GM18498 (cell line): ENCODE measurements at regions not wholly inside any gene's neighbourhood (a gene's known extent, or its start where the extent isn't known, plus 50 kb on each side); places are given as distances from the start of the nearest gene placed in this dataset.
"Not testable (repeated sequence)": the region's sequence is repeated elsewhere in the genome, so short reads cannot be mapped to it uniquely, and the experiment has no call there.

ENCODE experiments used
- ATAC-seq: cut with Tn5 transposase; IDR thresholded peaks from one replicate; pipeline ENCODE4 v1.9.1; 2021; ENCODE audit warnings: mild to moderate bottlenecking, moderate library complexity; ENCODE audit not compliant: unreplicated experiment

DNA sequence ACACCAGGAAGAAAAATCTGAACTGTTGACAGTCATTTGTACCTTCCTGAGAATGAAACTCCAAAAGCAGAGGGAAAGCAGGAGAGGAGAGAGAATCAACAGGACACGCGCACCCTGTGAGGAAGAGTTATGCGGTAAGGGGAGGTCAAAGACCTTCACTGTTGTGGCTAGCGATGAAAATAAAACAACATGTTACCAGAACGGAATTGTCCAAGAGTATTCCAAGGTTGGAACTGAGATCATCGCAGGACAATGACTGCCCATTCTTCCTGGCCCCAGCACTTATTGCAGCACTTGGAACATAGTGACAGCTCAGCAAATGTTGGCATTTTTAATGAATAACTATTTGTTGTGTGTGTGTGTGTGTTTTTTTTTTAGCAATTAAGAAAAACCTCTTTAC lies 176.0 kb upstream of the TSC22D1 start:
- no peak for ATAC-seq

GRCh38 chr13:44750630-44751029 lies 174.5 kb upstream of the TSC22D1 start:
- no peak for ATAC-seq

GRCh38 chr13:44749906-44750305 lies 173.8 kb upstream of the TSC22D1 start:
- ATAC-seq: no peak

DNA sequence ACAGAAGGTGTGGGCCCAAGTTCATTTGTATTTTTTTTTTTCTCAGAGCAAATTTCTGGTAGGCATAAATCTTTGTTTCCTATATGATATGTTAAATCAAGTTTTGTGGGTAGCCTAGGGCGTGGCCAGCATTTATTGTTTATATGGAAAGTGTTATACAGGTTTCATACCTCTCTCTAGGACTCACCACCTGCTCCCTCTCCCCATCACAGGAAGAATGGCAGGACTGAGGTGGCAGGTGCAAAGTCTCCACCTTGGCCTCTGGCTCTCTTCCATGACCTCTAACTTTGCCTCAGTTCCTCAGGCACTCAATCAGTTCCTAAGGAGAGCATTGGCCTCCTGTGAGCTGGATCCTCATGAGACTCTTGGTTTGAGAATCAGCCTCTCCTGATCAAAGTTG lies 172.3 kb upstream of the TSC22D1 start:
- ATAC-seq: no peak

- ATAC-seq: no peak
Measured at GRCh38 chr13:44747179-44747578, 171.0 kb upstream of the TSC22D1 start.

DNA sequence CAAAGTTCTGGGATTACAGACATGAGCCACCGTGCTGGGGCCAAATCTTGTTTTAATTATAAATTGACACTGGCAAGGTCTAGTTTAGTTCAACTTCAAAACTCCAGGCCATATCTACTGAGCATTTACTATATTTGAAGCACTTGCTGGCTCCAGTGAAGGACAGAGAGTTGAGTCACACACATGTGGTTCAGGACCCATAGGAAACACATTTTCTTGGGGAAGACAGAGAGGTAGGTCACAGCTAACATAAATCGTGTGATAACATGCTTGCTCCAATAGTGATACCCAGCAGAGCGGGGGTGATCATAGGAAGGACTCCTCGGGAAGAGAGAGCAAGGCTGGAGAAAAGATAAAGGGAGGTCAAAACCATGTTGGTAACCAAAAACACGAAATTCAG lies 170.6 kb upstream of the TSC22D1 start:
- ATAC-seq: no peak

DNA sequence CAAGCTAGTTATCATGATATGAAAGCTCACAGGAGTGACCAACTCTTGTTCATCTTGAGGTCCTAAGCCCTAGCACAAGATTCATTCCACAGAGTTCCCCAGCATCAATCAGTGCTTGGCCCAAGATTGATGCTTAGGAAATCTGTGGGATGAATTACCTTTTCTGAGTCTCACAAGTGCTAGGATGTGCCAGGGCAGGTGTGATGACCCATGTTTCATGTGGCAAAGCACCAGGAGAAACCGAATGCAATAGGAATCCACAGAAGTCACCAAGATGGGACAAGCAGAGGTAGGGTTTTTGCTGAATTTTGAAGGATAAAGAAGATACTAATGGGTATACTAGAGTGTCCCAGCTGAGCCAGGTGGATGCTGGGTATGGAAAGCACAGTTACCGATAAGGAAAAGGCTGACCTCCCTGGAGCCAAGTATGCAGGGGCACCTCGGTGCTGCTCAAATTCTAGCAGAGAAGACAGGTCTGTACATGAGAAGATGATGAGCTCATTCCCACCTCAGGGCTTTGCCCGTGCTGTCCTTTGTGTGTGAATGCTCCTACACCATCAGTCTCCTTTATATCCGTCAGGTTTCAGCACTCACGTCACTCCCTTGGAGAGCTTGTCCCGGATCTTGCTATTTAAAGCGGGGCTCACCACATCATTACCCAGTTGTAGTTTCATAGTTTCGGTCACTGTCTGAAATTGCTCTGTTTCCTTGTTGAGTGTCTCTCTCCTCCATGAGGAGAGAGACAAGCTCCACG lies 168.9 kb upstream of the TSC22D1 start:
- ATAC-seq: no peak

GRCh38 chr13:44739539-44739938 lies 163.4 kb upstream of the TSC22D1 start:
- ATAC-seq: no peak

DNA sequence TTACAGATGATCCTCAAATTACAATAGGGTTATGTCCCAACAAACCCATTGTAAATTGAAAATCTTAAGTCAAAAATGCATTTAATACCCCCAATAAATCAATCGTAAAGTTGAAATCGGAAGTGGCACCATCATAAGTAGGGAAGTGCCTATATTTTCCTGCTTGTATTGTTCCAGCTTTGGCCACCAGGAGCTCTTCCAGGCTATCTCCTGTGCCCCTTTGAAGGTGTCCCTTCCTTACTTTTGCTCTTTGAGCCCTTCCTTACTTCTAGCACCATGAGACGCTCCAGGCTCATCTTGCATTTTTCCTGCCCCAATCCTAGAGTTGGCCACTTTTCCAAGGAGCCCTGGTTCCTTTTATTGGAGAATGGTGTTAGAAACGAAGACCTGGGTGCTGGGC lies 163.0 kb upstream of the TSC22D1 start:
- ATAC-seq: no peak

DNA sequence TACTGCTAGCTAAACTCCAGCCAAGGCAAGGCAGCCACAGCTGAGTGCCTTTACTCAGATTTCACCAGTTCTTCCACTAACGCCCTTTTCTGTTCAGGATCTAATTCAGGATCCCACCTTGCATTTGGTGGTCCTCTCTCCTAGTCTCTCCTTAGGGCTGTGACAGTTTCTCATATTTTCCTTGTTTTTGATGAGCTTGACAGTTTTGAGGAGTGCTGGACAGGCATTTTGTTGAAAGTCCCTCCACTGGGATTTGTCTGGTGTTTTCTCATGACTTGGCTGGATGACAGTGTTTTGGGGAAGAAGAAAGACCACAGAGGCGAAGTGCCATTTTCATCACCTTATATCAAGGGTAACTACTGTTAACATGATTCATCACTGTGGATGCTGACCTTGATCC lies 162.3 kb upstream of the TSC22D1 start:
- no peak for ATAC-seq

DNA sequence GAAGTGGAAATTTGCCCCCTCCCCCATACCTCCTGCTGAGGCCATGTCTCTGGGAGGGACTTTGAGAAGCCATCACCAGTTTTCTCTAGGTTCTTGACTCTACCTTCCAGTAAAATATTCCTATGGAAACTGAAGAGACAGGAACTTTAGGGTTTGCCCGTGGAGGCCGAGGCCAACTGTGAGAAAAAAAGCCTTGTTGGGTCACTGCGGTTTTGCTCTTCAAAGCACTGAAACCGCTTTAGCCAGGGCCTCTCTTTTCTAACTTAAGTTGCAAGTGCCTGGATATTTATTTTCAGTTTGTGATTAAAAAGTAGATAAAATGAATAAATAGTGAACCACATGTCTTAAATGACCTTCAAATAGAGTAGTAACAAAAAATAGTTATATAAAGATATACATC lies 159.7 kb upstream of the TSC22D1 start:
- no peak for ATAC-seq

DNA sequence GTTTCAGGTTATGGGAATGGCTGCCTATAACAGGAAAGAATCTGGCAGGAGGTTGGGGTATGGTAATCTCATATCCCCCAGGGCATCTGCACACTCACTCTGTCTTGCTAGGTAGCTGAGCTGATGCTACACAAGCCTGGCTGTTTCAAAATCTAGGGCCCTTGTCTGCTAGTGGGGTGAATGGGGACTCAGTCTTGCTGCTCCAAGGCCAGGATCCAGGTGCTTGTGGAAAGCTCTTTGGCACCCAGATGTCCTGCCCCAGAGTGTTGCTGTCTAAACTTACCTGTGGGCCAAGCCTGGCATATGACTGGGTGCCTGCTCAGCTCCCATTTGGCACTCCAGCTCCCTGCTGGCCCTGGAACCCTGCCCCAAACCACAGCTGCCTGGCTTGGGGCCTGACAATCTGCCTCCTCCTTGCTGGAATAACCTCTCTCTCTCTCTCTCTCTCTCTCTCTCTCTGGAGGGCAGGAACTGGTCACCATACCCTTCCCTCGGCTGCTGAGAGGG lies 158.1 kb upstream of the TSC22D1 start:
- no peak for ATAC-seq

GRCh38 chr13:44732503-44733098 lies 156.5 kb upstream of the TSC22D1 start:
- no peak for ATAC-seq

DNA sequence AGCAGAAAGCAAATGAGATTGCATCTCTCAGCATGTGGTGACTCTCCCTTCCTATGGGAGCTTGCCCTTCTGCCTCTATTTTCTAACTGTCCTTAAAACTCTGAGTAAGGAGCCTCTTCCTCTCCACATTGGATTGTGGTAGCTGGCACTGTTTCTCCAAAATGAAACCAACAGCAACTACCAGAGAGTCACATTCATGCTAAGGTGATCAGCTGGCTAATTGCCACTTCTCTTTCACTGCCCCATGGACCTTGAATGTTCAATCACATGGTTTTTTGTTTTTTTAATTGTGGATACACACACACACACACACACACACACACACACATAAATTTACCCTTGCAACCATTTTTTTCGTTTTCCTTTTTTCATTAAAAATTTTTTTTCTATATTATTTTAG lies 154.7 kb upstream of the TSC22D1 start:
- no peak for ATAC-seq

DNA sequence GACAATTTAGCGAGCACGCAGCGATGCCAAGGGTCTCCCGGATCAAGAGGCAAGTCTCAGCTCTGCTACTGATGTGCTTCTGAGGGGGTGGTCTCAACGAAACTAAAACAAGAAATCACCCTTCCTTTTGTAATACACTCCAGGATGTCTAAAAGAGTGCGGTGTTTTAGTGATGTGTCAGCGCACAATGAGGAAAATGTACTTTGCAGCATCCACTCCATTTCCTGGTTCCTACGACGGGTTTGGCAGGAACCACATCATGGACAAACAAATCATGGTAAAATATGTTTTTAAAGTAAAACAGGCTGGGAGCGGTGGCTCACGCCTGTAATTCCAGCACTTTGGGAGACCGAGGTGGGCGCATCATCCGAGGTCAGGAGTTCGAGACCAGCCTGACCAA lies 154.0 kb upstream of the TSC22D1 start:
- ATAC-seq: no peak

DNA sequence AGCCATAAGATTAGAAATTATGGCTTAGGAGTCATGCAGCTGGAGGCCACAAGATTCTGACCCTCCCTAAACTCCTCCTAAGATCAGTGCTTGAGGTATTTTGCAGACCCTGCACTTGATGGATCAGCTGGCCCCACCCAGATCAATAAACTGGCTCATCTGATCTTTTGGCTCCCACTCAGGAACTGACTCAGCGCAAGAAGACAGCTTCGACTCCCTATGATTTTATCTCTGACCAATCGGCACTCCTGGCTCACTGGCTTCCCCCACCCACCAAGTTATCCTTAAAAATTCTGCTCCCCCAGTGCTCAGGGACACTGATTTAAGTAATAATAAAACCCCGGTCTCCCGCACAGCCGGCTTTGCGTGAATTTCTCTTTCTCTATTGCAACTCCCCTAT lies 151.5 kb upstream of the TSC22D1 start:
- ATAC-seq: not testable (repeated sequence)

- no peak for ATAC-seq
Measured at GRCh38 chr13:44726778-44727177, 150.6 kb upstream of the TSC22D1 start.

DNA sequence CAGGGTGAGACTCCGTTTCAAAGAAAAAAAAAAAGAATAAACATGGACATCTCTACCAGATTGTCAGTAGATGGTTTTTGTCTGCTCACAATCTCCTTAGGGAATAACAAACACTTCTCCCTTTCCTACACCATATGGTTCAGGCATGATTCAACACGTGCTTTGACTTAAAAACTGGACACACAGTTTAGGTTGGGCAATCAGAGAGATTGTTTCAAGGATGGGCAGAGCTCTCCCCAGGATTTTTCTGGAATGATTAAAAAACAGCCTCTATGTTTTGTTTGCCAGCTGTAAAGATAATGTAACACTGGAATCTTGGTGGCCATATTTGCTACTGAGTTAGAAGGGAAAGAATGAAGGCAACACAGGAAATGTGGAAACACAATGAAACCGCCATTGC lies 150.1 kb upstream of the TSC22D1 start:
- ATAC-seq: no peak

DNA sequence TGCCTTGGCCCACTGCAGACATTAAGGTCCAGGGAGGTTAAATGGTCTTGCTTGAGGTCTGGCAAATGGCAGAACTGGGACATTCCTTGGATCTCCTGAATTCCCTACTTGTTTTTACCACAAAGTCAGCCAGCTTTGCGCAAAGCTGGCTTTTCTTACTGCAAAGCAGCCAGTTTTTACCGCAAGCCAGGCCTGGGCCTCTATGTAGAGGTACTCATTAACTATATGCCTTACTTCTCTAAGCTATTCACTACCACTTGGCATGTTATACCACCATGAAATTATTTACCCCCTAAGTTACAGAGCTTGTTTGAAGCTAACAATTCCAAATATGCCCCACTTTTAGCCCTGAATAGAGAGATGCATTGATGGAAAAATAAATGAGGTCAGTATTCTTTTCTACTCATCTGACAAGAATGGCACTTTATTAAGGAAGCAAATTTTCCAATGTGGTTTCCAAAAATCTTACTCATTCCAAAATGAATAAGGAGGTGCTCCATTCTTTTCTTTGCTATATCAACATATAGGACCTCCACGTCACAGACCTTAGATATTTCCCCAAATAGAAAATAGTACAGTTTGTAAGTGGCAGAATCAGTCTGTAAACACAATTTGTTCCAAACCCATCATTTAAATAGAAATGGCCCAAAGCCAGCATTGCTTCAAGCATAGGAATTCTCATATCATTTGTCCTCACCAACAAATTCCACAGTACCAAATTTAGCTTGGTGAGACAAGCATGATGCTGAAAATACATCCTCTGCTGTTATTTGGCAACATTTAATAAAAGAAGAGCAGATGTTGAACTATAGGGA lies 143.9 kb upstream of the TSC22D1 start:
- ATAC-seq: no peak

DNA sequence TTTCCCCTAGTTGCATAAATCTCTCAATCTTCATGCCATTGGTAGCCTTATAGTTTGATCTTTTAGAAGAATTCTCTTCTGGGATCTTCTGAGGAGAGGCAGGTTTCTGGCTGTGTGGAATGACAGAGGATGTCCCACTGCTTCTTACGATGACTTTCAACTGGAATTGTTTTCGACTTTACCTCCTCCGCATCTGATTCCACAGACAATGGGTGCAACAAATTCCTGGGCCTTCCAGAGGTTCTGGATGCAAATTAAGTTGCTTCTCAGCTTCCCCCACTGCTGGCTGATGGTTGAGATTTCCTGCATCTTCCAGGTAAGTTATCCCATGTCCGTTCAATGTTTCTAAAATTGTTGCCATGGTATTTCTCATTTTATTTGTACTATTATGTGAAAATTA lies 142.3 kb upstream of the TSC22D1 start:
- no peak for ATAC-seq

DNA sequence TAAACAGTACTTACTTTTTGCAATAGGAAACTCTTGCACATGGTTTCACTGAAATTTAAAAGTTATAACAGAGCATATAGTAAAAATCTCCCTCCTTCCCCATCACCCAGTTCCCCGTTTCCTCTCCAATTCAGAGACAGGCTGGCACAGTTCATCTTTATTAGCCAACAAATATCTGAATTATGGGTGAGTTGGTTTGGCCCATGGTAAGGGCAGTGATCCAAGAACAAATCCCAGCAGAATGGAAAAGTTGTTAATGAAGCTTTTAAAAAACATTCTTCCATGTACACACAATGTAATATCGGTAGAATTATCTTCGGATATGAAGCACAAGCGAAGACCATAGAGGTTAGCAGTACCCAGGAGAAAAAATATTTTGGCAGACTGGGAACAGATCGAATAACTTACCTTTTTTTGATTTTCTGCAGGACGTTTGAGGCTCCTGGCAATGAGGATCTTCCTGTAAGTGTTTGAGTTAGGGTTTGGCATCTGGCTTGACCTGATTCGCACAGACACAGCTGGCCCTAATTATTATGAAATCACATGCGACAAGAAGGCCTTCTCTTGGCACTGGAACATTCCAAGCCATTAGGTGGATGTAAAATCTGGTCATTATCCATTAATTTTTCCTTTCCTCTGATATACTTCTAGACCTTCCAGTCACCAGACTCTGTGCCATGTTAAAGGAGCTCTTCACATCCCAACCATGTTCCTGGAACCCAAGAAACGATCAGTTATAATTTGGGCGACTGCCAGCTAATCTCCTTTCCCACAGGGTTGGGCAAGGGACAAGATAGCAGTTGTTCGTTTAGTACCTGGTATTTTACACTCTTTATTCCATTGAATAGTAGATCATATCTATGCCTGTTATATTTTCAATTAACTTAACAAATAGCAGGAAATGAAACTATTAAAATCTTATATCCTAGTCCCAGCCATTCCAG lies 139.4 kb upstream of the TSC22D1 start:
- no peak for ATAC-seq
